Neutrophil (primary cell): ENCODE measurements at regions not wholly inside any gene's neighbourhood (a gene's known extent, or its start where the extent isn't known, plus 50 kb on each side); places are given as distances from the start of the nearest gene placed in this dataset.

ENCODE experiments used
- H3K27ac ChIP-seq: fragments of 200-600 bp; sonication (generic); 2 replicates; pipeline ENCODE4 v1.5.1; 2016; ENCODE audit warnings: mild to moderate bottlenecking, moderate library complexity
- H3K27me3 ChIP-seq: fragments of 200-600 bp; sonication (generic); 2 replicates; pipeline ENCODE4 v1.6.0; 2016; ENCODE audit warnings: mild to moderate bottlenecking
- H3K36me3 ChIP-seq: fragments of 200-600 bp; sonication (generic); 2 replicates; pipeline ENCODE4 v1.5.1; 2017
- H3K4me1 ChIP-seq, 2 experiments: fragments of 200-600 bp in 1 of 2; sonication (generic) in 1 of 2; 1 replicate in 1 of 2; 2 replicates in 1 of 2; pipeline versions ENCODE4 v1.5.1 to v1.6.1; 2013 to 2016; ENCODE audit warnings: low read depth in 1 of 2, low read length in 1 of 2, mild to moderate bottlenecking in 1 of 2, moderate library complexity in 1 of 2; ENCODE audit not compliant: control insufficient read depth in 1 of 2, insufficient read depth in 1 of 2
- H3K4me3 ChIP-seq, 2 experiments: fragments of 200-600 bp in 1 of 2; sonication (generic) in 1 of 2; 1 replicate in 1 of 2; 2 replicates in 1 of 2; pipeline ENCODE4 v1.5.1; 2013 to 2016; ENCODE audit warnings: low read depth in 1 of 2, low read length in 1 of 2, mild to moderate bottlenecking in 1 of 2, moderate library complexity in 1 of 2
- H3K9me3 ChIP-seq: fragments of 200-600 bp; sonication (generic); 2 replicates; pipeline ENCODE4 v1.5.1; 2016
- CTCF ChIP-seq: fragments of 200-600 bp; sonication (generic); IDR thresholded peaks from 2 replicates; pipeline ENCODE4 v1.5.1; 2016; ENCODE audit warnings: antibody characterized with exemption

GRCh38 chr6:104589940-104590339, 269.8 kb downstream of the HACE1 start:
- Histone ChIP-seq H3K4me3 (no peak overlapping the region), H3K36me3 (no peaks in the 10 kb centered on the region), H3K4me1 (no peaks in the 10 kb centered on the region), H3K27me3 (no peaks in the 10 kb centered on the region), H3K27ac (no peak overlapping the region), H3K9me3 (no peaks in the 10 kb centered on the region)
- TF ChIP-seq CTCF, result no peak

- Histone ChIP-seq H3K36me3 (no peaks in the 10 kb centered on the region), H3K27me3 (no peaks in the 10 kb centered on the region), H3K9me3 (no peaks in the 10 kb centered on the region), H3K27ac (no peak overlapping the region), H3K4me3 (no peak overlapping the region), H3K4me1 (no peaks in the 10 kb centered on the region)
- TF ChIP-seq CTCF, result no peak
Measured at GRCh38 chr6:104585646-104586045, 274.1 kb downstream of the HACE1 start.

- no peaks in the 10 kb centered on the region for H3K36me3 ChIP-seq
- no peaks in the 10 kb centered on the region for H3K4me1 ChIP-seq
- H3K9me3 ChIP-seq, result no peaks in the 10 kb centered on the region
- H3K4me3 ChIP-seq, result no peak overlapping the region
- H3K27me3 ChIP-seq, result no peaks in the 10 kb centered on the region
- TF ChIP-seq CTCF, result no peak
- no peak overlapping the region for H3K27ac ChIP-seq
Measured at GRCh38 chr6:104580452-104580851, 279.3 kb downstream of the HACE1 start.

- H3K4me3 ChIP-seq, result no peak overlapping the region
- H3K36me3 ChIP-seq, result no peaks in the 10 kb centered on the region
- no peaks in the 10 kb centered on the region for H3K9me3 ChIP-seq
- no peak for TF ChIP-seq CTCF
- no peak overlapping the region for H3K27ac ChIP-seq
- no peaks in the 10 kb centered on the region for H3K4me1 ChIP-seq
- H3K27me3 ChIP-seq, result no peaks in the 10 kb centered on the region
Measured at GRCh38 chr6:104579310-104579863, 280.3 kb downstream of the HACE1 start.

- H3K27me3 ChIP-seq, result no peaks in the 10 kb centered on the region
- TF ChIP-seq CTCF, result no peak
- H3K4me1 ChIP-seq, result no peaks in the 10 kb centered on the region
- no peaks in the 10 kb centered on the region for H3K36me3 ChIP-seq
- no peak overlapping the region for H3K27ac ChIP-seq
- no peak overlapping the region for H3K4me3 ChIP-seq
- H3K9me3 ChIP-seq, result no peaks in the 10 kb centered on the region
Measured at GRCh38 chr6:104575536-104575935, 284.2 kb downstream of the HACE1 start.
